Mucosa of stomach (tissue), 1 donor: ENCODE measurements at regions not wholly inside any gene's neighbourhood (a gene's known extent, or its start where the extent isn't known, plus 50 kb on each side); places are given as distances from the start of the nearest gene placed in this dataset.

Experiments
- H3K27me3 ChIP-seq: one replicate; pipeline ENCODE4 v1.7.0; 2013; ENCODE audit warnings: mild to moderate bottlenecking, low read length; ENCODE audit not compliant: control insufficient read depth, insufficient read depth
- H3K36me3 ChIP-seq: one replicate; pipeline ENCODE4 v1.7.0; 2013; ENCODE audit warnings: low read length; ENCODE audit not compliant: control insufficient read depth, insufficient read depth
- H3K4me1 ChIP-seq: one replicate; pipeline ENCODE4 v1.7.0; 2013; ENCODE audit warnings: mild to moderate bottlenecking, low read length; ENCODE audit not compliant: control insufficient read depth, insufficient read depth
- H3K4me3 ChIP-seq: one replicate; pipeline ENCODE4 v1.7.0; 2013; ENCODE audit warnings: low read length
- H3K9ac ChIP-seq: one replicate; pipeline ENCODE4 v1.7.0; 2013; ENCODE audit warnings: mild to moderate bottlenecking, low read length, moderate library complexity
- H3K9me3 ChIP-seq: one replicate; pipeline ENCODE4 v1.7.0; 2013; ENCODE audit warnings: mild to moderate bottlenecking, low read length, moderate library complexity; ENCODE audit not compliant: control insufficient read depth
- donor health status: Pancreatic carcinoma.

DNA sequence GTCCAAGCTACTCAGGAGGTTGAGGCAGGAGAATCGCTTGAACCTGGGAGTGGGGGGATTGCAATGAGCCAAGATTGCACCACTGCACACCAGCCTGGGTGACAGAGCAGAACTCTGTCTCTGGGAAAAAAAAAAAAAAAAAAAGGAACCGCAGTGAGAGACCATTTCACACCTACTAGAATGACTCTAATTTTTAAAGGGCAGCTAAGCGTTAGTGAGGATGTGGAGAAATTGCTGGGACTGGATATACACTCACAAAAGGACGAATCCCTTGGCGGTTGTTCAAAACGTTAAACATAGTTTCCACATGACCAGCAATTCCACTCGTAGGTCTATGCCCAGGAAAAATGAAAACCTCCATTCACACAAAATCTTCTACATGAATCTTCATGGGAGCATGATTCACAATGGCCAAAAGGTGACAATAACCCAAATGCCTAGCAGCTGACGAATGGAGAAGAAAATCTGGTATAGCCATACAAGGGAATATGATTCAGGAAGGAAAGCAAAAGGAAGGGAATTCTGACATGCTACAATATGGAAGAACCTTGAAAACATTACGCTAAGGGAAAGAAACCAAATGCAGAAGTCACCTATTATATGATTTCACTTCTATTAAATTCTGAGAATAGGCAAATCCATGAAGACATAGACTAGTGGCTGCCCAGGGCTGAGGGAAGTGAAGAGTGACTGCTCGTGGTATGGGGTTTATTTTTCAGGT is 127.0 kb downstream of the CHSY1 start:
- Histone ChIP-seq H3K4me1 (peaks cover 24% of the 10 kb centered on the region), H3K9me3 (no peaks in the 10 kb centered on the region), H3K9ac (no peak overlapping the region), H3K36me3 (no peaks in the 10 kb centered on the region), H3K27me3 (no peaks in the 10 kb centered on the region), H3K4me3 (no peak overlapping the region)

DNA sequence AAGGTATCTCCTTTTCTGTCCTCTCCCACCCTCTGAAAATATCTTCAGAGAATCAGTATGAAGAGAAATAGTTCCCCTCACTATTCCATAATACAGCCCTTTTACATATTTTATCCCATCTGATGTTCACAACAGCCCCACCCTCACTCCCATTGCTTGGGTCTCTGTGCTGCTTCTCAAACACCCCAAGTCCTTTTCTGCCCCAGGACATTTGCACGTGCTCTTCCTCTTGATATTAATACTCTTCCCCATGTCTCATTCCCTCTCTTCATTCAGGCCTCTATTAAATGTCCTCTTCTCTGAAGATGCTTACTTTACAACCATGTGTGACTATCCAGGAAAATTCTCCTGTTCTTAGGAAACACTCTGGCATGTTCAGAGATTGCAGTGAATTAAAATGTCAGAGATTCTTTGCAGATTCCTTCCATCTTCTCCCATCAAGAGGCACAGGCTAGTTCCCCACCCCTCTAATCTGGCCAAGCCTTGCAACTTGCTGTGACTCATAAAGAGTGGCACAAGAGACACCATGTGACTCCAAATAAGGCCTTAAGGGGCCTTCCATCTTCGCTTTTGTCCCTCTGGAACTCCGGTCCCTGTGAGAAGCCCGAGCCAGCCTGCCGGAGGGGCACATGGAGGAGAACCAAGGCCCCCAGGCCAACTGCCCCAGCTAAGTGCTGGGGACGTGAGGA is 128.5 kb downstream of the CHSY1 start:
- Histone ChIP-seq H3K9ac (no peak overlapping the region), H3K4me1 (peaks cover 24% of the 10 kb centered on the region), H3K36me3 (no peaks in the 10 kb centered on the region), H3K9me3 (no peaks in the 10 kb centered on the region), H3K4me3 (no peak overlapping the region), H3K27me3 (no peaks in the 10 kb centered on the region)

DNA sequence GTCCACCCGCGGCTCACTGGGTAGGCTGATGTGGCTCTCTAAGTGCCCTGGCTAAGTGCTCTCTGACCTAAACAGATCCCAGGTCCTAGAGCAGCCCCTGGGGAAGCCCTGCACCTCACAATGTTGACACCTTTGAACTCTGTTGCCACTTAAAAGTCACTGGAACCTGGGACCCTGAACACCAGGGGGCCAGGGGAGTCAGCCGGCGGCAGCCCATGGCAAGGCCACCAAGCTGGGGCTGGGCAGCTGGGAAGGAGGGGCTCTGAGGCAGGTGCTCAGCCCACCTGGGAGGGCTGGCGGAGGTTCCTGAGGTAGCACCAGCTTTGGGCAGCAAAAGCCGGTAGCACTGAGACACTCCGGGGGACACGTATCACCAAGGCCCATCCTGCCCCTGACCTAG is 129.0 kb downstream of the CHSY1 start:
- H3K9me3 ChIP-seq, result no peaks in the 10 kb centered on the region
- H3K4me3 ChIP-seq, result no peak overlapping the region
- H3K36me3 ChIP-seq, result no peaks in the 10 kb centered on the region
- H3K9ac ChIP-seq, result no peak overlapping the region
- H3K4me1 ChIP-seq, result peaks cover 22% of the 10 kb centered on the region
- no peaks in the 10 kb centered on the region for H3K27me3 ChIP-seq

DNA sequence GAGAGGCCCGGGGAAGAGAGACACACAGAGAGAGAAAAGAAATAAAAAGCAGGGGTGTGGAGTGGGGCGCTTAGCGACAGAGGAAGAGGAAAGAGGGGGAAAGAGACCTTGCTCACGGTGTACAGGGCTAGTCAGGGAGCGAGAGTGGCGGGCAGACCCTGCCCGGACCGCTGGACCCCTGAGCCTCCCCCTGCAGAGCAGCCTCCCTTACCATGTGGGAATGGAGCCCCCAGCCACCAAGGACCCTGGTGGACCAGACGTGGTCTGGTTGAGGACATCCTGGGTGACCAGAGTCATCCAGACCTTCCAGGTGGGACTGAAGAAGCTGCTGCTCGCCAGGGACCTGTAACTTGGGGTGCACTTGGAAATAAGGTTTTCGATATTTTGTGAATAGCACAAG is 129.6 kb downstream of the CHSY1 start:
- Histone ChIP-seq H3K9me3 (no peaks in the 10 kb centered on the region), H3K9ac (peak overlapping the region; percentile 57), H3K4me1 (peaks cover 17% of the 10 kb centered on the region), H3K27me3 (no peaks in the 10 kb centered on the region), H3K4me3 (no peak overlapping the region), H3K36me3 (no peaks in the 10 kb centered on the region)

DNA sequence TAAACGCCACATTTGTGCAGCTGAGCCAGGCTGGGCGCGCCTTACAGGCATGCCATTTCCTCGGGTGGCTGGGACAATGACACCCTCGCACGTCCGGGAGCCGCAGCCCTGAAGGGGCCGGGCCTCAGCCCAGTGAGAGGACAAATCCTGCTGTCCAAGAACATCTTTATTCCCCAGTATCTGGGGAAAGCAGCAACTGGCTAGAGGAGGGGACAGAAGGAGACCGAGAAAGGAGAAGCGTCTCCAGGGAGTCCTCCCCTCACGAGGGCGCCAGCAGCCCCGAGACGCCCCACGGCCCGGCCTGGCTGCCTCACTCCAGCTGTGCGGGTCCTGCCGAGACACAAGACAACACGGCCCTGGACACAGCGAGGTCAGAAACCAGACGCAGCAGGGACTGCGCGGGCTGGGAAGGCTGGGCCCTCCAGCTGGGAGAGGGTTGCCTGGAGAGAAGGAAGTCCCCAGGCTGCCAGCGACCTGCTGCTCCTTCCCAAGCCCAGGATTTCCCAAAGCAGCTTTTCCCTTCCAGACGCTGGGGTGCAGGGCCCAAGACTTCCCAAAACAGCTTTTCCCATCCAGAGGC is 130.2 kb downstream of the CHSY1 start:
- peak overlapping the region; percentile 57 for H3K9ac ChIP-seq
- no peaks in the 10 kb centered on the region for H3K27me3 ChIP-seq
- no peaks in the 10 kb centered on the region for H3K36me3 ChIP-seq
- no peaks in the 10 kb centered on the region for H3K9me3 ChIP-seq
- peaks cover 12% of the 10 kb centered on the region for H3K4me1 ChIP-seq
- no peak overlapping the region for H3K4me3 ChIP-seq

DNA sequence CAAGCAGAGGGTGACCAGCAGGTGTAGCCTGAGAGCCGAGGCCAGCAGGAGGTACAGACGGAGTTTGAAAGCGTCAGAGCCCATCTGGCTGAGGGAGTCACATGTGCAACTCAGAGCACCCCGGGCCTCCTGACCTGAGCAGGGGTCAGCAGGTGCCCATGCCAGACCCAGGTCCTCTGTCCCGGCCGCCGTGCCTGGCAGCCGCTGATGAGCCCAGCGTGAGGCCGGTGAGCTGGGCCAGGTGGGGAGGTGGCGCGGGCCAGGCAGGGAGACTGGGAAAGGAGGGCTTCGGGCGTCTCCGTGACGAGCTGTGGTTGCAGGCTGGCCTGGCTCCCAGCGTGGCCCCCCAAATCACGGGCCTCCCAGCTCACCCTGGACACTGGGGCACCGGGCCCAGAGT is 130.9 kb downstream of the CHSY1 start:
- H3K4me3 ChIP-seq, result no peak overlapping the region
- no peak overlapping the region for H3K9ac ChIP-seq
- no peaks in the 10 kb centered on the region for H3K36me3 ChIP-seq
- peaks cover 12% of the 10 kb centered on the region for H3K4me1 ChIP-seq
- H3K27me3 ChIP-seq, result no peaks in the 10 kb centered on the region
- H3K9me3 ChIP-seq, result no peaks in the 10 kb centered on the region

DNA sequence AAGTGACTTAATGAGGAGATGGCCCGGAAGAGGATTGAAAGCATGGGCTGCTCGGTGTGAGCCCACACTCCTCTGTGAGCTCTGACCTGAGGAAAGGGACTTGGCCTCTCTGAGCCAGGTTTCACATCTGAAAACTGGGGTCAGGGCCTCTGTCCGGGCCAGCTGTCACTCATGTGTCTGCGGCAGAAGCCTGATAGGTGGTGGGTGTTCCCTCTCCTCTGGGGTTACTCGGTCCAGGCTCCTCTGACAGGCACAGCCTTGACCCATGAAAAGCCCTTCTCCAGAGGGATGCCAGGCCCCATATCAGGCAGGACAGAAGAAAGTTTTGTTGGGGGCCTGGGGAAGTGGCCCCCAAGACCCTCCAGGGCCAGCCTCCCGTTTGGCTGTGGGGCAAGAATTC is 131.4 kb downstream of the CHSY1 start:
- H3K9ac ChIP-seq, result no peak overlapping the region
- H3K27me3 ChIP-seq, result no peaks in the 10 kb centered on the region
- H3K4me1 ChIP-seq, result peaks cover 12% of the 10 kb centered on the region
- H3K4me3 ChIP-seq, result no peak overlapping the region
- no peaks in the 10 kb centered on the region for H3K36me3 ChIP-seq
- no peaks in the 10 kb centered on the region for H3K9me3 ChIP-seq
